ENCODE measurements at regions not wholly inside any gene's neighbourhood (a gene's known extent, or its start where the extent isn't known, plus 50 kb on each side); places are given as distances from the start of the nearest gene placed in this dataset.

DNA sequence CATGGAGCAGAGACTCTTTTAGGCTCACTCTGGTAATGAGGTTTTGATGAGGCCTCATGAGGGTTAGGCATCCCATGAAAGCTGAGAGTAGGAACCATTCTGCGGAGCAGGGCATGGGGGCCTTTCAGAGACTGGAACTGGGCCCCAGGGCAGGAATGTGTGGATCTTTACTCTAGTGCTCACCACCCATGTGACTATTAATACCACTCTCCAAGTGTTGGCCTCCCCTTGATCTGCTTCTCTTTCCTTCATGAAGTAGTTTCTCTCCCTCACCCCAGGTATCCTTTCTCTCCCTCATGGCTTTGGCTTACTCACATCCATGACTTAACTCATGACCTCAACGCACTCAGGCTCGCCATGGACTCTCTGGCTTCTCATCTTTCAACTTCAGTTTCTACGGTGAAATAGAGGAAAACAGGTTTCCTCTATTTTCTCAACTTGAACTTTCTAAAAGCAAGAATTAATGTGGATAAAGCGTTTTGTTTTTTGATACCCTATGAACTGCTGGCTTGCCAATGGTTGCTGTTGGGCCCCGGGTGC lies 50.5 kb upstream of the GADD45A start:
- TF ChIP-seq, protein P1, sequence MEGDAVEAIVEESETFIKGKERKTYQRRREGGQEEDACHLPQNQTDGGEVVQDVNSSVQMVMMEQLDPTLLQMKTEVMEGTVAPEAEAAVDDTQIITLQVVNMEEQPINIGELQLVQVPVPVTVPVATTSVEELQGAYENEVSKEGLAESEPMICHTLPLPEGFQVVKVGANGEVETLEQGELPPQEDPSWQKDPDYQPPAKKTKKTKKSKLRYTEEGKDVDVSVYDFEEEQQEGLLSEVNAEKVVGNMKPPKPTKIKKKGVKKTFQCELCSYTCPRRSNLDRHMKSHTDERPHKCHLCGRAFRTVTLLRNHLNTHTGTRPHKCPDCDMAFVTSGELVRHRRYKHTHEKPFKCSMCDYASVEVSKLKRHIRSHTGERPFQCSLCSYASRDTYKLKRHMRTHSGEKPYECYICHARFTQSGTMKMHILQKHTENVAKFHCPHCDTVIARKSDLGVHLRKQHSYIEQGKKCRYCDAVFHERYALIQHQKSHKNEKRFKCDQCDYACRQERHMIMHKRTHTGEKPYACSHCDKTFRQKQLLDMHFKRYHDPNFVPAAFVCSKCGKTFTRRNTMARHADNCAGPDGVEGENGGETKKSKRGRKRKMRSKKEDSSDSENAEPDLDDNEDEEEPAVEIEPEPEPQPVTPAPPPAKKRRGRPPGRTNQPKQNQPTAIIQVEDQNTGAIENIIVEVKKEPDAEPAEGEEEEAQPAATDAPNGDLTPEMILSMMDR (IDR thresholded peaks at IDR 0.05) = no peak
- TF ChIP-seq POLR2AphosphoS5 (IDR thresholded peaks at IDR 0.05; ENCODE audit: insufficient read depth in 1 of 2, low read depth in 1 of 2) = no peak
- TF ChIP-seq POLR2A (IDR thresholded peaks at IDR 0.05) = no peak
